Adrenal gland (tissue), 5 donors: ENCODE measurements at regions not wholly inside any gene's neighbourhood (a gene's known extent, or its start where the extent isn't known, plus 50 kb on each side); places are given as distances from the start of the nearest gene placed in this dataset.

ENCODE experiments used
- POLR2A ChIP-seq, 2 donors: fragments of 450-650 bp; IDR thresholded peaks; one replicate each; pipeline ENCODE4 v1.6.1; 2017; ENCODE audit warnings: antibody characterized with exemption in 2 of 2, mild to moderate bottlenecking in 2 of 2, moderate library complexity in 1 of 2
- TF ChIP-seq, protein P1 (sequence below), 6 experiments: fragments of 450-650 bp in 4 of 6; fragments of 200-600 bp in 2 of 6; sonication (generic) in 1 of 6; IDR thresholded peaks; 1 replicate in 5 of 6; 2 replicates in 1 of 6; pipeline versions ENCODE4 v1.5.1 to v1.8.0; 2016 to 2021; ENCODE audit warnings: antibody characterized with exemption in 6 of 6, mild to moderate bottlenecking in 2 of 6, moderate library complexity in 1 of 6
- donor health status: DM: no; HTN: no; CAD: no.

DNA sequence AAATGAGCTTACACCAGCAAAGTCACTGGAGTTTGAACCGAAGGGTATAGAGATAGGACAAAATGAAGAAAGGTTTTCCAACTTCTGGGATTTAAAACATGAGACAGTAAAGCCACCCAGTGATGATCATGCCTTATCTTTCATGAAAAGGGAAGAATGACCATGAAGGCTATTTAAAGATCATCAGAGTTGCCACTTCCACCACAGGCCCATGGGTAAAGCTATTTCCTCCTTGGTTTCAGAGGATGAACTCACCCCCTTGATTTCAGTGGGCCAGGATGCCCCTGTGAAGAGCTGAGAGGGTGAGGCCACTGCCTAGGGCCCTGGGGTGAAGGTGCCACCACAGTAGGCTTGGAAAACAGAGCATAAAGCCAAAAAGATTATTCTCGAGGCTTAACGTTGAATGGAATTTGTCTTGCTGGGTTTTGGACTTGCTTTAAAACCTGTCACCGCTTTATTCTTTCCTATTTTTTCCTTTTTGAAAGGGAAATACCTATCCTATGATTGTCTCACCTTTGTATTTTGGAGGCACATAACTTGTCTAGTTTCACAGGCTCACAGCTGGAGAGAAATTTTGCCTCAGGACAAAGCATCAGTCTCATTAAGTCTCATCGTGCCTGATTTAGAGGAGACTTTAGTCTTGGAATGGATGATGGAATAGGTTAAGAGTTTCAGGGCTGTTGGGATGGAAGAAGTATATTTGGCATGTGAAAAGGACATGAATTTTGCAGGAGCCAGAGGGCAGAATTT is 254.0 kb downstream of the SNCA start:
- no peak for TF ChIP-seq POLR2A (IDR thresholded peaks at IDR 0.05)
- TF ChIP-seq, protein P1, sequence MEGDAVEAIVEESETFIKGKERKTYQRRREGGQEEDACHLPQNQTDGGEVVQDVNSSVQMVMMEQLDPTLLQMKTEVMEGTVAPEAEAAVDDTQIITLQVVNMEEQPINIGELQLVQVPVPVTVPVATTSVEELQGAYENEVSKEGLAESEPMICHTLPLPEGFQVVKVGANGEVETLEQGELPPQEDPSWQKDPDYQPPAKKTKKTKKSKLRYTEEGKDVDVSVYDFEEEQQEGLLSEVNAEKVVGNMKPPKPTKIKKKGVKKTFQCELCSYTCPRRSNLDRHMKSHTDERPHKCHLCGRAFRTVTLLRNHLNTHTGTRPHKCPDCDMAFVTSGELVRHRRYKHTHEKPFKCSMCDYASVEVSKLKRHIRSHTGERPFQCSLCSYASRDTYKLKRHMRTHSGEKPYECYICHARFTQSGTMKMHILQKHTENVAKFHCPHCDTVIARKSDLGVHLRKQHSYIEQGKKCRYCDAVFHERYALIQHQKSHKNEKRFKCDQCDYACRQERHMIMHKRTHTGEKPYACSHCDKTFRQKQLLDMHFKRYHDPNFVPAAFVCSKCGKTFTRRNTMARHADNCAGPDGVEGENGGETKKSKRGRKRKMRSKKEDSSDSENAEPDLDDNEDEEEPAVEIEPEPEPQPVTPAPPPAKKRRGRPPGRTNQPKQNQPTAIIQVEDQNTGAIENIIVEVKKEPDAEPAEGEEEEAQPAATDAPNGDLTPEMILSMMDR (IDR thresholded peaks at IDR 0.05), result no peak
